ENCODE measurements at regions not wholly inside any gene's neighbourhood (a gene's known extent, or its start where the extent isn't known, plus 50 kb on each side); places are given as distances from the start of the nearest gene placed in this dataset.

GRCh38 chr10:46222364-46222935 is 64.3 kb upstream of the ANTXRL start:
- in situ Hi-C loops (cut with MboI; ENCODE audit: low pct_unique_long_range_greater_than_20kb, low sequenced_read_pairs, unreplicated experiment): no loop called here
- DNase-seq (ENCODE audit: low spot score): no peak
- TF ChIP-seq, protein P1, sequence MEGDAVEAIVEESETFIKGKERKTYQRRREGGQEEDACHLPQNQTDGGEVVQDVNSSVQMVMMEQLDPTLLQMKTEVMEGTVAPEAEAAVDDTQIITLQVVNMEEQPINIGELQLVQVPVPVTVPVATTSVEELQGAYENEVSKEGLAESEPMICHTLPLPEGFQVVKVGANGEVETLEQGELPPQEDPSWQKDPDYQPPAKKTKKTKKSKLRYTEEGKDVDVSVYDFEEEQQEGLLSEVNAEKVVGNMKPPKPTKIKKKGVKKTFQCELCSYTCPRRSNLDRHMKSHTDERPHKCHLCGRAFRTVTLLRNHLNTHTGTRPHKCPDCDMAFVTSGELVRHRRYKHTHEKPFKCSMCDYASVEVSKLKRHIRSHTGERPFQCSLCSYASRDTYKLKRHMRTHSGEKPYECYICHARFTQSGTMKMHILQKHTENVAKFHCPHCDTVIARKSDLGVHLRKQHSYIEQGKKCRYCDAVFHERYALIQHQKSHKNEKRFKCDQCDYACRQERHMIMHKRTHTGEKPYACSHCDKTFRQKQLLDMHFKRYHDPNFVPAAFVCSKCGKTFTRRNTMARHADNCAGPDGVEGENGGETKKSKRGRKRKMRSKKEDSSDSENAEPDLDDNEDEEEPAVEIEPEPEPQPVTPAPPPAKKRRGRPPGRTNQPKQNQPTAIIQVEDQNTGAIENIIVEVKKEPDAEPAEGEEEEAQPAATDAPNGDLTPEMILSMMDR (IDR thresholded peaks at IDR 0.05; ENCODE audit: extremely low read depth, insufficient read depth, missing control alignments): no peak

- in situ Hi-C loops (cut with MboI; ENCODE audit: low pct_unique_long_range_greater_than_20kb, low sequenced_read_pairs, unreplicated experiment): no loop called here
- no peak for DNase-seq (ENCODE audit: low spot score)
- TF ChIP-seq, protein P1 (IDR thresholded peaks at IDR 0.05; ENCODE audit: extremely low read depth, insufficient read depth, missing control alignments): peak; percentile 33
These were observed 63.7 kb upstream of the ANTXRL start for GRCh38 chr10:46223064-46223480.

DNA sequence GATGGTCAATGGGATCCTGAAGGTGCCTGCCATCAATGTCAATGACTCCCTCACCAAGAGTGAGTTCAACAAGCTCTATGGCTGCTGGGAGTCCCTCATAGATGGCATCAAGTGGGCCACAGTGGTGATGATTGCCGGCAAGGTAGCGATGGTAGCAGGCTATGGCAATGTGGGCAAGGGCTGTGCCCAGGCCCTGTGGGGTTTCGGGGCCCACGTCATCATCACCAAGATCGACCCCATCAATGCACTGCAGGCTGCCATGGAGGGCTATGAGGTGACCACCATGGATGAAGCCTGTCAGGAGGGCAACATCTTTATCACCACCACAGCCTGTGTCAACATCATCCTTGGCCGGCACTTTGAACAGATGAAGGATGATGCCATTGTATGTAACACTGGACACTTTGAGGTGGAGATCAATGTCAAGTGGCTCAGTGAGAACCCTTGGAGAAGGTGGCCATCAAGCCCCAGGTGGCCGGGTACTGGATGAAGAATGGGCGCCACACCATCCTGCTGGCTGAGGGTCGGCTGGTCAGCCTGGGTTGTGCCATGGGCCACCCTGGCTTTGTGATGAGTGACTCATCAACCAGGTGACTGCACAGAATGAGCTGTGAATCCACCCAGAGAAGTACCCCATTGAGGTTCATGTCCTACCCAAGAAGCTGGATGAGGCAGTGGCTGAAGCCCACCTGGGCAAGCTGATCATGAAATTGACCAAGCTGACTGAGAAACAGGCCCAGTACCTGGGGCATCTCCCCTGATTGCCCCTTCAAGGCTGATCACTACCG is 63.0 kb upstream of the ANTXRL start:
- TF ChIP-seq, protein P1 (IDR thresholded peaks at IDR 0.05; ENCODE audit: extremely low read depth, insufficient read depth, missing control alignments): no peak
- in situ Hi-C loops (cut with MboI; ENCODE audit: low pct_unique_long_range_greater_than_20kb, low sequenced_read_pairs, unreplicated experiment): no loop called here
- no peak for DNase-seq (ENCODE audit: low spot score)

DNA sequence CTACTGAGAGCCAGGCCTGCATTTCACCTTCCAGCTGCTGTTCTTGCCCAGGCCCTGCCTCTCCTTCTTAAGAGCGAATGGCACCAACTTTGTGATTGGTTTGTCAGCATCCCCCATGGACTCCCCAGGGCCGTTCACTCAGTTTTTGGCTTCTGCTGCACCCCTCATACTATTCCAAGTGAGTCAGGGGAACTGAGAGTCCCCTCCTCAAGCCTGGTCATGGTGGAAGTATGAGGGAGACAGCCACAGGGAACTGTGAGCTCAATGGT is 62.4 kb upstream of the ANTXRL start:
- in situ Hi-C loops (cut with MboI; ENCODE audit: low pct_unique_long_range_greater_than_20kb, low sequenced_read_pairs, unreplicated experiment): no loop called here
- TF ChIP-seq, protein P1 (IDR thresholded peaks at IDR 0.05; ENCODE audit: extremely low read depth, insufficient read depth, missing control alignments): no peak
- DNase-seq (ENCODE audit: low spot score): no peak

DNA sequence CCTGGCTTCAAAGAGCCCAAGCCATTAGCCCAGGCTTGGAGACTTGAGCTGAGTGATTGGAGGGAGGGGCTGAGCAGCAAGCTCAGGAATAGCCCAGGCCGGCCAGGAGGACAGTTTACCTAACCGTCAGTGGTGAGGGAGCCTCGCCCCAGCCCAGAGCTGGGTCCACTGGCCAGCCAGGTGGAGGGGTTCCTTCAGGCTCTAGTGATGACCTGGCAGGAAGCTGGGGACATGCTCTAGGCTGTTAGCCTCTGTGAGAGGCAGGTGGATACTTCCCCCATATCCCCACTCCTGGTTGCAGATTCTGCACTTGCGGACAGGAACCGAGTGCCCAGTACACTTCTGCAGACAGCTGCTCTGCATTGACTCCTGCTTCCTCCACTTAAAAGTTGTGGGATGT is 61.2 kb upstream of the ANTXRL start:
- TF ChIP-seq, protein P1 (IDR thresholded peaks at IDR 0.05; ENCODE audit: extremely low read depth, insufficient read depth, missing control alignments): no peak
- DNase-seq (ENCODE audit: low spot score): no peak
- in situ Hi-C loops (cut with MboI; ENCODE audit: low pct_unique_long_range_greater_than_20kb, low sequenced_read_pairs, unreplicated experiment): no loop called here

DNA sequence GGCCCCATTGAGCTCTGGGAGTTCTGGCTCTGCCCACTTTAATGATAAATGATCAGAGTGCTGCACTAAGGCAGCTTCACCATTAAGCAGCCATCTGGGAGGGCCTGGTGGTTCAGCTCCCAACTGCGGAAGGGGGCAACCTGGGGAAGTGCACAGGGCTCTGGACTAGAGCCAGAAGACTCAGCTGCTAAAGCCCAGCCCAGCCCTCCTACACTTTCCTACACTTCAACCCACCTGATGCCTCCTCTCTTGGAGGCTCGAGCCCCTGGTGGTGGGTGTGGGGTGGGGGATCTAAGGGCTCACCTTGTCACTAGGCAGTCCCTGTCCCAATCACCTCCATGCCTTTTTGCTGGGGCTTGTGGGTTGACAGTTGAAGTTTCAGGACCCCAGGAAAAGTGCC is 60.6 kb upstream of the ANTXRL start:
- TF ChIP-seq, protein P1 (IDR thresholded peaks at IDR 0.05; ENCODE audit: extremely low read depth, insufficient read depth, missing control alignments): no peak
- in situ Hi-C loops (cut with MboI; ENCODE audit: low pct_unique_long_range_greater_than_20kb, low sequenced_read_pairs, unreplicated experiment): no loop called here

More for the DNA sequence above, 60.6 kb upstream of the ANTXRL start:
- DNase-seq (ENCODE audit: low spot score): no peak
